22Rv1 (cell line): ENCODE measurements at regions not wholly inside any gene's neighbourhood (a gene's known extent, or its start where the extent isn't known, plus 50 kb on each side); places are given as distances from the start of the nearest gene placed in this dataset.

ENCODE experiments used
- CTCF ChIP-seq: fragments of 450-650 bp; IDR thresholded peaks from 2 replicates; pipeline ENCODE4 v1.5.1; 2017; ENCODE audit warnings: mild to moderate bottlenecking
- ZFX ChIP-seq: fragments of 450-650 bp; IDR thresholded peaks from 2 replicates; pipeline ENCODE4 v1.6.1; 2017; ENCODE audit warnings: antibody characterized with exemption, borderline replicate concordance

DNA sequence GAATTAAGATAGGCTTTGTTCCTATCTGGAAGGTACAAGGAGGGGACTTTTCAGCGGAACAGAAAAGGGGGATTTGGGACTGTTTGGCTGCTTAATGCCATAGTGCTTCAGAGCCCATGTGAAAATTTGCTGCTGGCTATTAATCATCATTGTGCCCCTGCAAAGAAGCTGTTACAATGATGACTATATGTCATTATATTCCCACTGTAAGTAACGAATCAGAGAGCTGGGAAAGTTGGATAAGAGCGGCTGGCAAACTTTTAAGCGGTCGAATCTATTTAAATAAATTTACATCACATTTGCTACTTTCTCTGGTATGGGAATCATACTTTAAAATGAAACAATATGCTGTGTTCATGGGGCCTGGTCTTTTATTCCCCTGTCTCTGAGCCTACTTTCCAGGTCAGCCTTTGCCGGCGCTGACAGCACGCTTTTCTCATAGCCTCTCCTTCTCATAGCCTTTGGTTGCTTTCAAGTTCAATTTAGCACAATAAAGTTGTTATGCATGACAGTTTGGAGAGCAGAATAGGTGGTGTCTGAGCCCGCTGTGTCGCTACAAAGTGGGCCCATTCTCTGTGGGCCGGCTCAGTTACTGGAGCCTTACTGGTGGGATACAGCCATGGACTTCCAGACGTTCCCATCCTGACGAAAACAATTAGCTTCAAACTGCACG lies 271.2 kb upstream of the TMEM161B start:
- TF ChIP-seq CTCF = no peak
- no peak for TF ChIP-seq ZFX
